Activated B cell treated with CpG ODN at 0.5 μM for 24 hours (primary cell): ENCODE measurements at regions not wholly inside any gene's neighbourhood (a gene's known extent, or its start where the extent isn't known, plus 50 kb on each side); places are given as distances from the start of the nearest gene placed in this dataset.

Experiments
- ATAC-seq: fragments of 200-7000 bp; cut with Tn5 transposase; one replicate; pipeline ENCODE4 v1.10.0; 2021; ENCODE audit warnings: low read depth, mild to moderate bottlenecking, moderate library complexity
- CTCF ChIA-PET: fragments of 350-600 bp; sonication (Branson Sonifier 250); formaldehyde crosslinking; loops from one replicate; lab custom pipeline; 2021; ENCODE audit warnings: antibody characterized with exemption; lab: Charles Lee
- POLR2A ChIA-PET: fragments of 350-600 bp; sonication (Branson Sonifier 250); formaldehyde crosslinking; loops from one replicate; lab custom pipeline; 2021; ENCODE audit warnings: antibody characterized with exemption; lab: Charles Lee
- DNase-seq: peaks from one replicate; pipeline ENCODE4 v3.0.0; 2022
- H3K27ac Mint-ChIP-seq: one replicate; pipeline ENCODE4 v1.8.0; 2020; ENCODE audit warnings: mixed read lengths
- H3K27me3 Mint-ChIP-seq: one replicate; pipeline ENCODE4 v1.8.0; 2021; ENCODE audit warnings: mixed read lengths
- H3K36me3 Mint-ChIP-seq: one replicate; pipeline ENCODE4 v1.8.0; 2021; ENCODE audit warnings: low read depth, mixed read lengths
- H3K4me1 Mint-ChIP-seq: one replicate; pipeline ENCODE4 v1.8.0; 2021; ENCODE audit warnings: mixed read lengths
- H3K4me3 Mint-ChIP-seq: one replicate; pipeline ENCODE4 v1.8.0; 2020; ENCODE audit warnings: mild to moderate bottlenecking, mixed read lengths
- H3K9me3 Mint-ChIP-seq: one replicate; pipeline ENCODE4 v1.8.0; 2020; ENCODE audit warnings: mixed read lengths
- intact Hi-C: fragments of 100-400 bp; cut with micrococcal nuclease; formaldehyde crosslinking; loops from one replicate; pipeline ENCODE4 v1.15.1; 2024
- TF ChIP-seq, protein P1 (sequence below): fragments of 200-600 bp; IDR thresholded peaks from one replicate; pipeline ENCODE4 v1.8.0; 2022; ENCODE audit warnings: antibody characterized with exemption, mild to moderate bottlenecking

DNA sequence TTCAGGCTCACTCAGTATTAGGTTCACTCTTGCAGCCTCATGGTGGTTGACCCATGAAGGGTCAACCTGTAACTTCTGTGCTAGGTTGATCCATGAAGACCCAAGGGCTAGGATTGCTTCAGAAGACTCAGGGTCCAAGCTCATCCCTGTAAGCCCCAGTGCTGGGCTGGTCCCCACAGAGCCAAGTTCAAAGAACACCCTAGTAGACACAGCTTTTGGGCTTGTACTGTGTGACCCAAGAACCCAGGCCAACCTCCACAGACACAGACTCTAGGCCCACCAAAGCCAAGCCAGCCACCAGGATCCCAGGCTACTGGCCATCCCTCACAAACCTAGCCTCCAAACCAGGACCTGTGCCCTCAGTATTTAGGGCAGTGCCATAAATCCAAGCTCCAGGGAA is 1020.6 kb downstream of the SLC16A7 start:
- intact Hi-C loops = no loop called here
- TF ChIP-seq, protein P1, sequence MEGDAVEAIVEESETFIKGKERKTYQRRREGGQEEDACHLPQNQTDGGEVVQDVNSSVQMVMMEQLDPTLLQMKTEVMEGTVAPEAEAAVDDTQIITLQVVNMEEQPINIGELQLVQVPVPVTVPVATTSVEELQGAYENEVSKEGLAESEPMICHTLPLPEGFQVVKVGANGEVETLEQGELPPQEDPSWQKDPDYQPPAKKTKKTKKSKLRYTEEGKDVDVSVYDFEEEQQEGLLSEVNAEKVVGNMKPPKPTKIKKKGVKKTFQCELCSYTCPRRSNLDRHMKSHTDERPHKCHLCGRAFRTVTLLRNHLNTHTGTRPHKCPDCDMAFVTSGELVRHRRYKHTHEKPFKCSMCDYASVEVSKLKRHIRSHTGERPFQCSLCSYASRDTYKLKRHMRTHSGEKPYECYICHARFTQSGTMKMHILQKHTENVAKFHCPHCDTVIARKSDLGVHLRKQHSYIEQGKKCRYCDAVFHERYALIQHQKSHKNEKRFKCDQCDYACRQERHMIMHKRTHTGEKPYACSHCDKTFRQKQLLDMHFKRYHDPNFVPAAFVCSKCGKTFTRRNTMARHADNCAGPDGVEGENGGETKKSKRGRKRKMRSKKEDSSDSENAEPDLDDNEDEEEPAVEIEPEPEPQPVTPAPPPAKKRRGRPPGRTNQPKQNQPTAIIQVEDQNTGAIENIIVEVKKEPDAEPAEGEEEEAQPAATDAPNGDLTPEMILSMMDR = no peak
- Mint-ChIP-seq H3K4me1 (no peaks in the 10 kb centered on the region), H3K36me3 (no peaks in the 10 kb centered on the region), H3K27me3 (no peaks in the 10 kb centered on the region), H3K4me3 (no peak overlapping the region), H3K9me3 (no peaks in the 10 kb centered on the region), H3K27ac (no peak overlapping the region)
- DNase-seq (no peak), ATAC-seq (no peak)
- CTCF ChIA-PET = no interaction called here
- POLR2A ChIA-PET = no interaction called here

DNA sequence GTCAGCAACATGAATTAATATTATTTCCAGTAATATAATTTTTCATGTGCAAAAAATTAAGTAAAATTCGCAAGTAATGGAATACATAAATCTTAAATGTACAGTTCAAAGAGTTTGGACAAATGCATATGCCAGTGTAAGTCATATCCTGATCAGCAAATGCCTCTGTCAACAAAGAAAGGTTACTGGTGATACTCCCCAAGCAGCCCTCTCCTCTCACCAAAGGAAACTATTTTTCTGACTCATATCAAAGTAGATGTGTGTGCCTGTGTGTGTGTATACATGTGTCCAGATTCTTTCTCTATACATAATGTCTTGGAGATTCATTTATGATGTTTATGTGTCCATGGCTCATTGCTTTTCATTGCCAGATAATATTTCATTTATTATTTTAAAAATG is 1035.0 kb downstream of the SLC16A7 start:
- H3K9me3 Mint-ChIP-seq = no peaks in the 10 kb centered on the region
- no peak for DNase-seq
- H3K4me3 Mint-ChIP-seq = no peak overlapping the region
- H3K27ac Mint-ChIP-seq = no peak overlapping the region
- POLR2A ChIA-PET = no interaction called here
- H3K27me3 Mint-ChIP-seq = no peaks in the 10 kb centered on the region
- H3K4me1 Mint-ChIP-seq = no peaks in the 10 kb centered on the region
- intact Hi-C loops = no loop called here
- ATAC-seq = no peak
- TF ChIP-seq, protein P1 = no peak
- H3K36me3 Mint-ChIP-seq = no peaks in the 10 kb centered on the region
- CTCF ChIA-PET = no interaction called here

GRCh38 chr12:60644076-60644475 is 1048.2 kb downstream of the SLC16A7 start:
- no peak overlapping the region for H3K4me3 Mint-ChIP-seq
- H3K4me1 Mint-ChIP-seq = no peaks in the 10 kb centered on the region
- POLR2A ChIA-PET = no interaction called here
- peaks cover 17% of the 10 kb centered on the region for H3K9me3 Mint-ChIP-seq
- no peaks in the 10 kb centered on the region for H3K36me3 Mint-ChIP-seq
- H3K27ac Mint-ChIP-seq = no peak overlapping the region
- ATAC-seq (no peak), DNase-seq (no peak)
- intact Hi-C loops = no loop called here
- TF ChIP-seq, protein P1 = no peak
- H3K27me3 Mint-ChIP-seq = no peaks in the 10 kb centered on the region
- CTCF ChIA-PET = no interaction called here

- ATAC-seq (no peak), DNase-seq (no peak)
- ChIA-PET POLR2A (no interaction called here), CTCF (no interaction called here)
- H3K27me3 Mint-ChIP-seq = no peaks in the 10 kb centered on the region
- H3K27ac Mint-ChIP-seq = no peak overlapping the region
- no peak overlapping the region for H3K4me3 Mint-ChIP-seq
- H3K4me1 Mint-ChIP-seq = no peaks in the 10 kb centered on the region
- H3K36me3 Mint-ChIP-seq = no peaks in the 10 kb centered on the region
- peaks cover 10% of the 10 kb centered on the region for H3K9me3 Mint-ChIP-seq
- intact Hi-C loops = no loop called here
- TF ChIP-seq, protein P1 = no peak
Observed at GRCh38 chr12:60666895-60667294, 1071.1 kb downstream of the SLC16A7 start.

GRCh38 chr12:60672949-60673348 is 1077.1 kb downstream of the SLC16A7 start:
- H3K4me3 Mint-ChIP-seq = no peak overlapping the region
- ChIA-PET CTCF (no interaction called here), POLR2A (no interaction called here)
- peaks cover 10% of the 10 kb centered on the region for H3K9me3 Mint-ChIP-seq
- no peaks in the 10 kb centered on the region for H3K4me1 Mint-ChIP-seq
- no peak overlapping the region for H3K27ac Mint-ChIP-seq
- DNase-seq (no peak), ATAC-seq (no peak)
- TF ChIP-seq, protein P1 = no peak
- intact Hi-C loops = no loop called here
- no peaks in the 10 kb centered on the region for H3K36me3 Mint-ChIP-seq
- no peaks in the 10 kb centered on the region for H3K27me3 Mint-ChIP-seq
